ENCODE measurements at regions not wholly inside any gene's neighbourhood (a gene's known extent, or its start where the extent isn't known, plus 50 kb on each side); places are given as distances from the start of the nearest gene placed in this dataset.
"Not testable (repeated sequence)": the region's sequence is repeated elsewhere in the genome, so short reads cannot be mapped to it uniquely, and the experiment has no call there.

DNA sequence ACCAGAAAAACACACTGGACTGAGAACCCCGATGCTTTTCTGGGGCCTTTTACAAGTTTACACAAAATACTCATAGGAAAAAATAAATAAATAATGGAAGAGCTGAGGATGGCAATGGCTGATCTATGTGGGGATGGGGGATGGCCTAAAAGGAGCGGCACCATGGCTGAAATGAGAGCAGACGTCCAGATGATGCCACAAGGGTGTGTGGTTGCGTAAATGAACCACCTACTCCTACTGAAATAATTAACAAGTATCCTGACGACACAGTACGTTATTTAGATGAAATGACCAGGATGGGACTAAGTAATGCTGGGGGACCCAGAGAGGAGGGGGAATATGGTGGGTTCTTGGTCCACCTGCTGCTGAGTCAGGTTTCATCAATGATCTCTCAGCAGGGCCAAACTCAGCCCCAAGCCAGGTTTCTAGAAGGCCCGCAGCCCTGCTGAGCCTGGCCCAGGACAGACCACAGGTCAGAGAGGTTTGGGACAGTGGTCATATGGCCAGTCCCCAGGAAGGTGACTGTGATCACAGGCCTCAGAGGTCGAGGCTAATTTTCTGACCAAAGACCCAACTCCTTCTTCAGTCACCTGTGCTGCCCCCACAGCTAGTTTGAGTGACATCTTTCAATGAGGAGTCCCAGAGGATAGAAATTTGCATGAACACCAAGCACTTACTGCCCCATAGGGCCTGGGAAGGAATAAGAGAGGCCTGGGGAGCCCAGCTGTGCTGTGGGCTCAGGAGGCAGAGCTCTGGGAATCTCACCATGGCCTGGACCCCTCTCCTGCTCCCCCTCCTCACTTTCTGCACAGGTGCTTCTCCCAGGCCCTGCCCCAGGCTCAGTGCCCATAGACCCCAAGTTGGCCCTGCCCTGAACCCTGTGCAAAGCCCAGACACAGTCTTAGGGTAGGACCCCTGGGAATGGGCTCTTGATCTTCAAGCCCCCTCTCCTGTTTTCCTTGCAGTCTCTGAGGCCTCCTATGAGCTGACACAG lies 76.3 kb upstream of the IGLL5 start:
- DNase-seq, result no peak

DNA sequence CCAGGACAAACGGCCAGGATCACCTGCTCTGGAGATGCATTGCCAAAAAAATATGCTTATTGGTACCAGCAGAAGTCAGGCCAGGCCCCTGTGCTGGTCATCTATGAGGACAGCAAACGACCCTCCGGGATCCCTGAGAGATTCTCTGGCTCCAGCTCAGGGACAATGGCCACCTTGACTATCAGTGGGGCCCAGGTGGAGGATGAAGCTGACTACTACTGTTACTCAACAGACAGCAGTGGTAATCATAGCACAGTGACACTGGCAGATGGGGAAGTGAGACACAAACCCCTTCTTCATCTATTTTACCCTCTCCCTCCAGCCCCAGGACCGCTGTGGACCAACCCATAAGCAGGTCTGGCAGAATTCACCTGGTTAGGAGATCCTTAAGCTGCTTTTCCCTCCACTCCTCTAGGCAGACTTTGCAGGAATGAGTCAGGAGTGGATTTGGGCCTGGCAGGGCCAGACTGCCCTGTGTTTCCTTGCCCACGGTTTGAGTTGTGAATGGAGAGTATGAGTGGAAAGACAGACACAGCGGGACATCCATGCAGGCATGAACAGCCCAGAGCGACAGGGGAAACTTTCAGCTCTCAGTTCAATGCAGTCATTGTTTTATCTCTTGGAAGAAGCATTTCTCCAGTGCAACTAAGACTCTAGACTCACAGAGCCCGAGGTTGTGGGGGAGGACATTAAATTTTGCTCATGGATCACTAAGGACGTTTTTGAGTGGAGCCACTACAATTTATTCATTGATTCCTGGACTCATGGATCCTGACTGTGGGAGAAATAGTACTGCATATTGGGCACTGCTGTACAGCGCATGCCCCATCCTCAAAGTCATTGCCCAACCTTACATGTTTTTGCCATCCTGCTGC lies 75.3 kb upstream of the IGLL5 start:
- no peak for DNase-seq

DNA sequence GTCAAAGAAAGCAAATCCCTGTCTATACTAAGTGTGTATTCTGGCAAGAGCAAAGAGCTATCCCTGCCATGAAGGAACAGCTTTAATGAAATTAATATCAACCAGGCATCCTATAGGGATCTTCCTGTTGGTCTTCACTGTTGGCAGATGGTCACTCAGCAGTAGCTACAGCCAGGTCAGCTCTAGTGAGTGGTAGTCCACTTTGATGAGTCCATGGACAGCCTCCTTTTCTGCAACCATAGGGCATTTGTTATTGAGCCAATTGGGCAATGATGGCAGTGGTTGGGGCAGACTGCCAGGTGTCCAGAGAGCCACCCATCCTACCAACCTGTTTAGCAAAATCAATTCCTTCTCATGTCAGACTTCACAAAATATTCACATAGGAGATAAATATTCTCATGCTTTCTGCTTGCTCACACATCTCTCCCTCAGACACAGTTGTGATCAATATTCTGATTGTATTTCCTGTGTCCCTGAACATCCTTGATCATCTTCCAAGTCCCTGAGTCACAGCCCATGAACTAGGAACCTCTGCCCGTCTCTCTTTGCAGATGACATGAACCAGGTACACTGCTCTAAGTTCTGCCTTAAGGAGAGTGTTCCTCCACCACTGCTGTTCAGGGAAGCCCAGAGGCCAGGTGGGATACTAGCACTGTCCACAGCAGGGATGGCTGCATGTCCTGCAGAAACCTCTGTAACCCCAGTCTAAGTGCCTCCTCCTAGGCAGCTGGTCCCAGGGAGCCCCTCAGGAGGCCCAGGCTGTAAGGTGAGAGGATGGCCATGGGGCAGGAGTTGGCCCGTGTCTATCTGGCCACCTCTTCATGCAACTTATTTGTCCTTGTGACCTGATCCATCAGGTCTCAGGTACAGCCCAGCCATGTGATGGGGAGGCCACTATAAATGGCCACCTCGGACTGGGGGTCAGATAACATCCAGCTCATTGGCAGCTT lies 74.2 kb upstream of the IGLL5 start:
- DNase-seq, result no peak

DNA sequence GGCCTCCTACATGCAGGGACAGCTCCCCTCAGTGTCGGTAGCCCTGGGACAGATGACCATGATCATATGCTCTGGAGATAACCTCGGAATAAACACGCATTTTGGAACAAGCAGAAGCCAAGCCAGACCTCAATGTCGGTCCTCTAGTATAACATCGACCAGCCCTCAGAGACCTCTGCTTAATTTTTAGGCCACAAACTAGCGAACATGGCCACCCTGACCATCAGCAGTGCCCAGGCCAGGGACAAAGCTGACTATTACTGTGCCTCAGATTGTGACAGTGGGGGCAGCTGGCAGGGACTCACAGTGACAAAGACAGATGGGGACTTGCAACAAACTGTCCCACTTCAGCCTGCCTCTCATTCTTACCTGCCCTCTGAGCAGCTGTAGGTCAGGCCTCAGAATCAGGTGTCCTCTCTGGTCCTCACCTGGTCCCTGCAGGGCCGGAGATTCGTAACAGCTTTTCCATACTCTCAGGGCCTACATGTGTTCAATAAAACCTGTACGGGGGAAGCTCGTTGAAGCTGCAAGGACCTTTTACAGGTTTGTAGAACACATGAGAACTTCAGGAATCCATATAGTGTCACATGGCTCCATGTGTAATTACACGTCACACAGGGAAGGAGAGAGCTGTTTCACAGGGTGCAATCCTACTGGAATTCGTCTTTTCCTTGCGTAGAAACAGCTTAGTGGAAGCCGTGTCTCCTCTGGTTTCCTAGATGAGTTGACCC lies 72.8 kb upstream of the IGLL5 start:
- no peak for DNase-seq

DNA sequence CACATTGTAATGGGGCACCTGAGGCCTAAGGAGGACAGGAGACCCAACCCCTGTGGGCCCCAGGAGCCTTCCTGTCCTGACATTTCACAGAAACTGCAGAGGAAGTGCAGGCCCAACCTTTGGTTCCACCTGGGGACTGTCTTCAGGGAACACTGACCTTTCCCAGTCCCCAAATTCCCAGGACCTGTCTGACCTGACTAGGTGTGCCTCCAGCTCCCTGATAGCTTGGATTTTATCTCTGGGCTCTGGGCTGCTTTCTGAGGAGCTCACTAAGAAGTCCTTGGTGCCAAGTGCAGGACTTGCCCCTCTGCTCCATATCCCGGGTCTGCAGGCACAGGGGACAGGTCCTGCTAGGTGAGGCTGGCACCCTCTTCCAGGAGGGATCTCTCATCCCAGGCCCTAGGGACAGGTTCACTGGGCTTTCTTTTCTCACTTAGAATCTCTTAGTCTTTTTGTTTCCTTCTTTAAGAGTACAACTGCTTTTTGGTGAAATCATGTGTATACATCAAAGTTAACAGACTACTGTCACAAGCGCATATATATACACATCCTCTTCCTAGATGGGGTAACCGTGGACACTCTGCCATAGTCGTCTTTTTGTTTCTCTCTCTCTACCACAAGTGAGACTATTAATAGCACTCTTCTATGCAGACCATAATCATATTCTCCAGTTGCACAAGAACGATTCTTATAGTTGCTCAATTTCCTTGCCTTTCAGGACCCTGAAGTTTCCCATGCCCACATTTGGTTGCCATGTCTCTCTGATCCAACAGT lies 72.0 kb upstream of the IGLL5 start:
- DNase-seq, result no peak

DNA sequence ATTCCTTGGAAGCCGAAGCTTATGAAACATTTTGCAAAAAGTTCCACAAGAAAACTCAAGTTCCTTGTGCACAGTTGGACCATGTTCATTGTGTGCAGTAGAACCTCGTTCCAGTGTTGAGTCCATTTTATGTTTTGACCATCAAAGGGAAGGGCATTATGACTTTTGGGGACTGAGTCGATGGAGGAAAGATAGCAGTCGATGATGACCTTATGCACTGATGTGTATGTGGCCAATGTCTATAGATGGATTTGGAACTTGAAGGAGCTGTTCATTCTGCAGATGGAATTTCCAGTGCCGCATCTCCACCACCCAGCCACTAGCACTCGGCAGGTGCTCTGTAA lies 71.5 kb upstream of the IGLL5 start:
- DNase-seq, result no peak

DNA sequence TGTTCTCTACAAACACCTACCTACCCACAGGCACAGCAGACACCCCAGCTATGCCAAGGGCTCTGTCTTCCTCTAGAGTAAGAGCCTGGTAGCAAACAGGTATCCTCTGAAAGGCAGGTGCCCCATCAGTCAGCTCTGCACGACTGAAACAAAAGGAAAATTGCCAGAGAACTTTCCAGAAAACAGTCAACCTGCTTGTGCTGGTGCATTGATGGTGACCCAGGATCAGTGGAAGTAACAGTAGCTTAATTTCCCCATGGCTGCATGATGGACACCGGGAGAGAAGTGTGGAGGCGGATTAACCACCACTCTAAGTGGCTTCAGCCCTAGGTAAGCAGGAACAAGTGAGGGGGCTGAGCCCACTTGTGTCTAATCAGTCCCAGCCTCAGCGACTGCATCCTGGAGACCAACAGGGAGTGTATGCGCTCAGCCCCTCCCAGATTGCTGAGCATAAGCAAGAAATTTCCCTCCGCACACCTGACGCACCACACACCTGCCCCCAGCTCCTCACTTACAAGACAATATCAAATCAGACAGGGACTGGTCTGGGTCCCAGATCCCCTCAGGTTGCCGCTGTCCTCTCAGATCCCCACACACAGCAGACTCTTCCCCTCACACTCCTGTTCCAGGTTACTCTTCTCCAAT lies 70.7 kb upstream of the IGLL5 start:
- no peak for DNase-seq

DNA sequence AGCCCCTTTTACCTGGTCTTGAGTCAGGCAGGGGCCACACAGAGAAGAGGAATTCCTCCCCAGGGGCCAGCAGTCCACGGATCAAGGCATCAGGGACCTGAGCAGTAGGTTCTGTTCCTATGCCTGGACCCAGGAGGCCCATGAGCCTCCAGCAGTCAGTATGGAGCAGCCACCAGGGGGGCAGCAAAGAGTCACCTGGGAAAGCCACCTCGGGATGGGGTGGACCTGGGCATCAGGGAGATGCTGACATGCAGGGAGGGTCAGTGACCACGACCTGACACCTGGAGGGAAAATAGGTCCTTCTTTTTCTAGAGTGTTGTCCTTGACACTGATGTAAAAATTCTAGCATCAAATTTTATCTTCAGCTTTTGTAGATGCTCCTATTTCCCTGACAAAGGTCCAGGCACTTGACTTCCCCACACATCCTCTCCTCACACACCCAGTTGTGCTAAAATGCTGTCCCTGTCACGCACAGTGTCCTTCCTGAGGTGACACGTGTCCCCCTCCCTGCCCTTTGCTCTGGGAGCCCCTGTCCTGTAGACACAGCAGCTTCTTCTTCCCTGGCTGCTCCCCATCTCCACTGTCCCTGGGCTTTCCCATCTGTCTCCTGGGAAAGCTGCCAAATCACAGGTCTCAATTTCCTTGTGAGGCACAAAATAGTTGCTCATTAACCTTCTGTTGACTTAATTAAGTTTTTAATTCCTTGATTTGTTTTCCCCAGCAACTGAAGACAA lies 70.0 kb upstream of the IGLL5 start:
- no peak for DNase-seq

DNA sequence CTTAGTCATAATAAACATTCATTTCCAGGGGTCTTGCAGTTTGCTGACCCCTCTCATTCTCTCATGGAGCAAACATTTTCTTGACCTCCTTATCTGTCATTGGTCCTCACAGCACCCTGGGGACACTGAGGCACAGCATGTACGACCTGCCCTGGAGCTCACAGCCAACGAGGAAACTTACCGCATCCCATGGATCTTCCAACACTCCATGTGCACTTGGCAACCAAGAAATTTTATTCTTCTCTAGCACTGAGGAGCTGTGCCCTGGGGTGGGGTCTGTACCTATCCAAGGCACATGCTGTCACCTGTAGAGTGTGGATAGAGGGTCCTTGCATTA lies 69.4 kb upstream of the IGLL5 start:
- no peak for DNase-seq

DNA sequence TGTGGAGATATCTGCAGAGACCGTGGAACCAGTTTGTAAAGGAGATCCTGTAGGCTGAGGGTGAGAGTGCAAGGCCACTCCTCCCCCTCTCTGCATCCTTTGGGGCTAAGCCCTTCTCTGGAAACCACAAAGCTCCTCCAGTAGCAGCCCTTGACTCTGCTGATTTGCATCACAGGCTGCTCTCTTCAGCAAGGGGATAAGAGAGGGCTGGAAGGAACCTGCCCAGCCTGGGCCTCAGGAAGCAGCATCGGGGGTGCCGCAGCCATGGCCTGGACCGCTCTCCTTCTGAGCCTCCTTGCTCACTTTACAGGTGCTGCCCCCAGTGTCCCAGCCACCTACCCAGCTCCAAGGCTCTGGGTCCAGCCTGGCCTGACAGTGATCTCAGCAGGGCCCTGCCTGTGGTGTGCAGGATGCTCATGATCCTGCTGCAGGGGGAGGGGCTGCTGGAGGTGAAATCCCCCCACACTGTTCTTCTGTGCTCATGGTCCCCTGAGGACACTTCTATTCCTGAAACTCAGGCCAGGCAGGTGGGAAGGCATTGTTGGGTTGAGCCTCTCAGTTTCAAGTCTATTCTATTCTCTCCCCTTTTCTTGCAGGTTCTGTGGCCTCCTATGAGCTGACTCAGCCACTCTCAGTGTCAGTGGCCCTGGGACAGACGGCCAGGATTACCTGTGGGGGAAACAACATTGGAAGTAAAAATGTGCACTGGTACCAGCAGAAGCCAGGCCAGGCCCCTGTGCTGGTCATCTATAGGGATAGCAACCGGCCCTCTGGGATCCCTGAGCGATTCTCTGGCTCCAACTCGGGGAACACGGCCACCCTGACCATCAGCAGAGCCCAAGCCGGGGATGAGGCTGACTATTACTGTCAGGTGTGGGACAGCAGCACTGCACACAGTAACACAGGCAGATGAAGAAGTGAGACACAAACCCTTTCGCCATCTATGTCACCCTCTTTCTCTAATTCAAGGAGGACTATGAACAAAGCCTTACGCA lies 68.5 kb upstream of the IGLL5 start:
- DNase-seq, result no peak

DNA sequence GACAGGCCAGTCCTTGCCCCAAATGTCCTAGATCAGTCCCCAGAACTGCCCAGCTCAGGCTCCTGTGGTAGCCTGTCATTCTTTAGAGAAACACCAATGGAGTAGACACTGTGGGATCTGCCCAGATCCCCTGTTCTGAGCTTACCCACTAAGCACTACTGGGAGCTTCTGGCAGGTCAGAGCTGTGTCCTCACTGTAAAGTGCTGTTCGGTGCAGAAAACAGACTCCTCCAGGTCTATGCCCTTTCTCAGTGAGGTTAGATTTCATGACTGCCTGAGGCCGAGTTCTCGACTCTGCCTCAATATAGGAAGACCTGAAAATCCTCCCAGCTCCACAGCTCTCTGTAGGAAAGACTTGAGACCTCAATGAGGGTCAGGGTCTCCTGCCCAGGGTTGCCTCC lies 67.5 kb upstream of the IGLL5 start:
- DNase-seq, result no peak

DNA sequence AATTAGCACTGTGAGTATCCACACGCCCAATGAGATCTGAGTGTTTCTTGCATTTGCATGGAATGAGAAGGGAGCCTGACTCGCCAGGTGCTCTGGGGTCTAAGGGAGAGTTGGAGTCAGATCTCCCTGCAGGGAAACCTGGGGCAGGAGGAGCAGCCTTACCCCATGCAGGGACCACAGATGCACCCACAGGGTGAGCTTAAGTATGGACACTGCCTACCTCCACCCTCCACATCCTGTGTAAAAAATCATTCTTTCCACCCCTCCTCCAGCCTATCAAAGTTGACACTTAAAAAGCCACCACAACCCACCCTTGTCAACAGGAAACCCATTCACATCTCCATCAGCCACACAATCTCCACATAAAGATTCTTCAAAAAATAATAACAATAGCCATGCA lies 67.0 kb upstream of the IGLL5 start:
- DNase-seq, result no peak

DNA sequence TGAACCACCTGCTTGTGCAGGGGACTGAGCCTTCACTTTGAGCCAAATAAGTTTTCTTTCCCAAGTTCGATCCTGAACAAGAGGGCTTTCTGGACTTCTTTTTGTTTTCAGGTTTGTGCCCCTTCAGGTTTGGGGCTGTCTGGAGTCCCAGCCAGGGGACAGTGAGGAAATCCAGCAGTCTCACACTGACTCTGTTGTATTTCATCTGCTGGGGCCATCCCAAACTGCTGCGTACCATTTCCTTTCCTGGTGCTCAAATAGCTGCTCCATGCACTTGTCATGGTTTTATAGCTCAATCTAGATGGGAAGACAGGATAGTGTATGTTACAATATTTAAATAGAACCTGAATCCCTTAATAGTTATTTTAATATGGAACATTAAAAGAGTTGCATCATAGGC lies 66.3 kb upstream of the IGLL5 start:
- DNase-seq, result no peak

DNA sequence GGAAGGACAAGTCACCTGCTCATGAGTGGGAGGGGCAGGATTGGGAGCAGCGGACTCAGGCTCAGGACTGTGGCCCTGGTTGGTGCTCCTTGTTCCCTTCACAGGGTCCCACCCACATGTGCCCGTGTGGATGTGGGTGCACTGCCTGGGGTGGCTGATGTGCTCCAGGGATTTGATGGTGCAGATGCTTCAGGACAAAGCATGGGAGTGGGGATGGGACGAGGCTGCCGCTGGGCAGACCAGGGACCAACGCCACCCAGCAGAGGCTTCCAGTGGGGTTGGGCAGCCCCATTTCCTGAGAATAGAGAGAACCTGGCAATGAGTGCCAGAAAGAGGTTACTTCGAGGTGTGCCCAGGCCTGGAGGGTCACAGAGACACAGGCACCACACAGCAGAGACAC lies 65.5 kb upstream of the IGLL5 start:
- no peak for DNase-seq

DNA sequence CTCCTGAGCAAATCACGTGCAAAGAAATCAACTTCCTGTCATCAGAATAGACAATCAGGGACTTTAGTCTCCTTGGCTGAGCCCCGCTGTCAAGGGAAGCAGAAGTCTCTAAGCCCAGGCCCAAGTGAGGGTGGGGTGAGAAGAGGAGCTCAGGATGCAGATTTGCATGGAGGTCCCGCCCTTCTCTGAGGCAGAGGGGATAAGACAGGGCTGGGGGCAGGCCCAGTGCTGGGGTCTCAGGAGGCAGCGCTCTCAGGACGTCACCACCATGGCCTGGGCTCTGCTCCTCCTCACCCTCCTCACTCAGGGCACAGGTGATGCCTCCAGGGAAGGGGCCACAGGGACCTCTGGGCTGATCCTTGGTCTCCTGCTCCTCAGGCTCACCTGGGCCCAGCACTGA lies 65.1 kb upstream of the IGLL5 start:
- not testable (repeated sequence) for DNase-seq

DNA sequence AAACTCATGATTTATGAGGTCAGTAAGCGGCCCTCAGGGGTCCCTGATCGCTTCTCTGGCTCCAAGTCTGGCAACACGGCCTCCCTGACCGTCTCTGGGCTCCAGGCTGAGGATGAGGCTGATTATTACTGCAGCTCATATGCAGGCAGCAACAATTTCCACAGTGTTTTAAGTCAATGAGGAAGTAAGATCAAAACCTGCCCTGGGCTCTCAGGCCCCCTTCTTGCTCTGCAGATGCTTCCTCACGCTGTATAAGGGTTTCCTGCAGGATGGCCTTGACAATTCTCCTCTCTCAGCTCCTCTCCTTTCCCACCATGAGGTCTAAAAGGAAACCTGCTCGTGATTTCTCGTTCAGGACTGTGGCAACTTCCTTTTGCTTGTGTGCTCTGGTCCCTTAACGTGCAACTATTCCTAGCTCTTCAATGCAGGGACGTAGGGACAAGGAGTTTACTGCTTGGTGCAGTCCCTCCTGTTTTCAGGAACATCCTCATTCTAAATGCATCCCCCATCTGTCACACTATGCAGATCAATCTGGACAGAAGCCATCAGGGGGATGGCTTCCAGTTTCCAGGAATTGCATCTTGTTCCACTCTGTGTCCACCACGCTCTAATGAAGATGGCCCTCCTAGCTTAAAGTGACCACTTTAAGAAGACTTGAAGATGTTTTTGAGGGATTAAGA lies 64.3 kb upstream of the IGLL5 start:
- DNase-seq, result no peak

DNA sequence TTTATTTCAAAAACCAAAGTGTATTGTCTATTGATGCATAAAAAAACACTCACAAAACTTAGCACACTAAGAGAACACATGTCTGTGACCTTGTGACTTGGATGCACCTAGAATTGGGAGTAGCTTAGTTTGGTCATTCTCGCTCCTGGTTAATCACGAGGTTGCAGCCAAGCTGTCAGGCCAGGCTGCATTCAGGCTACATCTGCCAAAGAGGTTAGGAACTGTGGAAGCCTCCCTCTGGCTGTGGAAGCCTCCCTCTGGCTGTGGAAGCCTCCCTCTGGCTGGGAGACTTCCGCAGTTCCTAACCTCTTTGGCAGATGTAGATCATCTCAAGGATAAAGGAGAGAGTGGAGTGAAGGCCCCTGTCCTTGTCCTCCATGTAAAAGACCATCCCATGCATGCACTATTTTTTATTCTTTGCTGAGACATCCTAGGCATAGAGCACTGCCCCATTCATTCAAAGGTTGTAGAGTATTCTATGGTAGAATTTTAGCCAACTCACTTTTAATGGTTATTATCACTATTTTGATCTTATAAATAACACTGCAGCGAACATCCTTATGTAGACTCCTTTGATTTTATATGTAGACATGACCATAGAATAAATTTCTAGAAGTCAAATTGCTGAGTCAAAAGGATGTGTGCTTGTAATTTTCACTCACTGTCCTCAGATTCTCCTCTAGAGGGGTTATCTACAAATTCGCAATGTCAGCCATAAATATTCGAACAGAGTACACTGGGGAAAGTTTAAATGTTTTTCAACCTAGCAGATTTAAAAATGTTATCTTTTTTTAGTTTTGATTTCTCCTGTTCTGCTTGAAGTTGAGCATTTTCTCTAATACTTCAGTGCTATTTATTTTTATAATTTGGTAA lies 63.0 kb upstream of the IGLL5 start:
- DNase-seq, result no peak

Data from NCI-H1436 treated with DMSO at 0.1 percent for 48 hours (cell line).